ENCODE measurements at regions not wholly inside any gene's neighbourhood (a gene's known extent, or its start where the extent isn't known, plus 50 kb on each side); places are given as distances from the start of the nearest gene placed in this dataset.

DNA sequence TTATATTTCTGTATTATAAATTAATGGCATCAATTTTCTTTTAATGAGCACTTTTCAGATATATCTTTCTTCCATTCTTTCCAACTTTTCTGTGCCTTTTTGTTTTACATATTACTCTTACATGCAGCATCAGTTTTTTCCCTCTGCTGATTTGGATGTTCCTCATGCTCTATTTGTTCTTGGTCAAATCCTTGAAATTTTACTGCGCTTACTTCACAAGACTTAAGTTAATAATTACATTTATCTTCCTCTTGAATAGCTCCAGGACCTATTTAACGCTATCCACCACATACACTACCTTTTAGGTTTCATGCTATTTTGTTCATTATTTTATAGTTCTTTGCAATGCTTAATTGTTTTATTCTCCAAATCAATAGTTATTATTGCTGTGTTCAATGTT is 97.6 kb upstream of the CTTNBP2 start:
- no peak for TF ChIP-seq CTCF (IDR thresholded peaks at IDR 0.05; ENCODE audit: insufficient read depth, low read depth, low read length)
- no peak for TF ChIP-seq EZH2 (IDR thresholded peaks at IDR 0.05; ENCODE audit: insufficient read depth, low read length)

All from astrocyte (in vitro differentiated cells and primary cell).